GM18508 (cell line): ENCODE measurements at regions not wholly inside any gene's neighbourhood (a gene's known extent, or its start where the extent isn't known, plus 50 kb on each side); places are given as distances from the start of the nearest gene placed in this dataset.
A peak's percentile ranks its signal among the peaks of the same experiment; 100 is the strongest.

Experiments used
- ATAC-seq: cut with Tn5 transposase; IDR thresholded peaks from one replicate; pipeline ENCODE4 v1.9.1; 2021; ENCODE audit warnings: moderate number of reproducible peaks; ENCODE audit not compliant: insufficient read depth, unreplicated experiment

GRCh38 chr10:111996103-111996502, 187.5 kb downstream of the GPAM start:
- ATAC-seq: peak; percentile 96

GRCh38 chr10:111998728-111999127, 184.8 kb downstream of the GPAM start:
- no peak for ATAC-seq

GRCh38 chr10:111999205-111999914, 184.2 kb downstream of the GPAM start:
- no peak for ATAC-seq

GRCh38 chr10:111999915-112000302, 183.7 kb downstream of the GPAM start:
- no peak for ATAC-seq

GRCh38 chr10:112000466-112000865, 183.1 kb downstream of the GPAM start:
- no peak for ATAC-seq

GRCh38 chr10:112002206-112002605, 181.4 kb downstream of the GPAM start:
- no peak for ATAC-seq

- ATAC-seq: no peak
Observed at GRCh38 chr10:112004075-112004474, 179.5 kb downstream of the GPAM start.

GRCh38 chr10:112005044-112005443, 178.5 kb downstream of the GPAM start:
- no peak for ATAC-seq

GRCh38 chr10:112006407-112006806, 177.2 kb downstream of the GPAM start:
- no peak for ATAC-seq

GRCh38 chr10:112006831-112007230, 176.7 kb downstream of the GPAM start:
- ATAC-seq: no peak

- ATAC-seq: no peak
Observed at GRCh38 chr10:112022196-112022595, 161.4 kb downstream of the GPAM start.

GRCh38 chr10:112024079-112024478, 159.5 kb downstream of the GPAM start:
- ATAC-seq: no peak

GRCh38 chr10:112025228-112025627, 158.3 kb downstream of the GPAM start:
- no peak for ATAC-seq

GRCh38 chr10:112026438-112026837, 157.1 kb downstream of the GPAM start:
- no peak for ATAC-seq

GRCh38 chr10:112027731-112028280, 155.8 kb downstream of the GPAM start:
- ATAC-seq: no peak

GRCh38 chr10:112030431-112030830, 153.1 kb downstream of the GPAM start:
- ATAC-seq: no peak

GRCh38 chr10:112039823-112040222, 143.7 kb downstream of the GPAM start:
- ATAC-seq: no peak

- ATAC-seq: no peak
Observed at GRCh38 chr10:112040696-112041095, 142.9 kb downstream of the GPAM start.

GRCh38 chr10:112045938-112046337, 137.6 kb downstream of the GPAM start:
- ATAC-seq: no peak

GRCh38 chr10:112047674-112048073, 135.9 kb downstream of the GPAM start:
- no peak for ATAC-seq

GRCh38 chr10:112052166-112052565, 131.4 kb downstream of the GPAM start:
- no peak for ATAC-seq

- ATAC-seq: no peak
Observed at GRCh38 chr10:112053895-112054294, 129.7 kb downstream of the GPAM start.
